Mammary epithelial cell (primary cell): ENCODE measurements at regions not wholly inside any gene's neighbourhood (a gene's known extent, or its start where the extent isn't known, plus 50 kb on each side); places are given as distances from the start of the nearest gene placed in this dataset.

Experiments used
- CTCF ChIP-seq, 2 donors: IDR thresholded peaks in 1 of 2; conservative IDR thresholded peaks in 1 of 2; 2 replicates each; pipeline ENCODE4 v1.5.1; 2011 to 2012; ENCODE audit warnings: inconsistent platforms in 2 of 2, low read length in 2 of 2, mild to moderate bottlenecking in 2 of 2, control low read depth in 1 of 2, low read depth in 1 of 2; ENCODE audit not compliant: insufficient read depth in 1 of 2; ENCODE audit errors: extremely low read depth in 1 of 2
- EZH2 ChIP-seq: IDR thresholded peaks from 2 replicates; pipeline ENCODE4 v1.6.1; 2012; ENCODE audit warnings: low read length, inconsistent platforms, borderline replicate concordance

GRCh38 chr13:74226791-74227475 lies 92.7 kb upstream of the KLF12 start:
- TF ChIP-seq CTCF (conservative IDR thresholded peaks at IDR 0.05 in 1 of 2, IDR thresholded peaks at IDR 0.05 in 1 of 2; ENCODE audit: extremely low read depth in 1 of 2, insufficient read depth in 1 of 2, low read depth in 1 of 2, low read length in 2 of 2) = no peak
- TF ChIP-seq EZH2 = no peak
